NT2/D1 (cell line): ENCODE measurements at regions not wholly inside any gene's neighbourhood (a gene's known extent, or its start where the extent isn't known, plus 50 kb on each side); places are given as distances from the start of the nearest gene placed in this dataset.
"Not testable (repeated sequence)": the region's sequence is repeated elsewhere in the genome, so short reads cannot be mapped to it uniquely, and the experiment has no call there.

Experiments
- DNase-seq: peaks from one replicate; pipeline ENCODE4 v3.0.0-alpha.2; 2011; ENCODE audit warnings: low read depth, low spot score
- H3K27me3 ChIP-seq: 2 replicates; pipeline ENCODE4 v1.6.0; 2011; ENCODE audit warnings: mild to moderate bottlenecking; ENCODE audit not compliant: insufficient read length, insufficient read depth
- H3K36me3 ChIP-seq: 2 replicates; pipeline ENCODE4 v1.6.1; 2011; ENCODE audit warnings: mild to moderate bottlenecking, low read length, mixed read lengths; ENCODE audit not compliant: insufficient read depth, insufficient read length
- H3K4me1 ChIP-seq: 2 replicates; pipeline ENCODE4 v1.5.1; 2011; ENCODE audit not compliant: insufficient read depth, insufficient read length
- H3K4me3 ChIP-seq: 2 replicates; pipeline ENCODE4 v1.5.1; 2011; ENCODE audit warnings: low read depth; ENCODE audit not compliant: insufficient read length
- H3K9ac ChIP-seq: 2 replicates; pipeline ENCODE4 v1.6.0; 2011; ENCODE audit warnings: low read depth; ENCODE audit not compliant: insufficient read length
- H3K9me3 ChIP-seq: 2 replicates; pipeline ENCODE4 v1.5.1; 2011; ENCODE audit warnings: mild to moderate bottlenecking, low read length; ENCODE audit not compliant: insufficient read depth
- SUZ12 ChIP-seq: IDR thresholded peaks from 2 replicates; pipeline ENCODE4 v1.6.1; 2011; ENCODE audit not compliant: insufficient read length, insufficient read depth; ENCODE audit errors: extremely low read depth
- YY1 ChIP-seq: IDR thresholded peaks from 2 replicates; pipeline ENCODE4 v1.6.1; 2011; ENCODE audit not compliant: insufficient read length, insufficient read depth
- ZNF274 ChIP-seq: IDR thresholded peaks from 2 replicates; pipeline ENCODE4 v1.6.1; 2011; ENCODE audit warnings: mild to moderate bottlenecking, low read depth, low read length

- not testable (repeated sequence) for H3K4me3 ChIP-seq, H3K27me3 ChIP-seq, H3K4me1 ChIP-seq, DNase-seq, H3K9me3 ChIP-seq, H3K9ac ChIP-seq, H3K36me3 ChIP-seq
These were observed 103.3 kb downstream of the DEFB131A start for GRCh38 chr4:9547470-9547869.

- not testable (repeated sequence) for H3K4me1 ChIP-seq, H3K27me3 ChIP-seq, DNase-seq, H3K4me3 ChIP-seq, H3K9me3 ChIP-seq, H3K36me3 ChIP-seq, H3K9ac ChIP-seq
These were observed 111.9 kb downstream of the DEFB131A start for GRCh38 chr4:9556076-9556475.

- H3K9ac ChIP-seq, DNase-seq, H3K27me3 ChIP-seq, H3K4me1 ChIP-seq, H3K4me3 ChIP-seq, H3K36me3 ChIP-seq: not testable (repeated sequence)
- peaks cover 29% of the 10 kb centered on the region; the same call in 1 of the 2 replicates for H3K9me3 ChIP-seq
These were observed 133.7 kb downstream of the DEFB131A start for GRCh38 chr4:9577869-9578268.

- H3K36me3 ChIP-seq, H3K4me3 ChIP-seq, DNase-seq, H3K4me1 ChIP-seq, H3K9ac ChIP-seq, H3K27me3 ChIP-seq: not testable (repeated sequence)
- peaks cover 17% of the 10 kb centered on the region; the same call in 1 of the 2 replicates for H3K9me3 ChIP-seq
These were observed 138.7 kb downstream of the DEFB131A start for GRCh38 chr4:9582880-9583279.

GRCh38 chr4:9592010-9592409 is 147.8 kb downstream of the DEFB131A start:
- no peak for DNase-seq
- no peak for TF ChIP-seq ZNF274
- no peak for TF ChIP-seq YY1
- TF ChIP-seq SUZ12: no peak
- H3K4me3 ChIP-seq: no peak overlapping the region
- H3K9ac ChIP-seq: no peak overlapping the region
- H3K9me3 ChIP-seq: peaks cover 7% of the 10 kb centered on the region; the same call in 1 of the 2 replicates
- H3K4me1 ChIP-seq: no peaks in the 10 kb centered on the region
- H3K27me3 ChIP-seq: no peaks in the 10 kb centered on the region
- no peaks in the 10 kb centered on the region for H3K36me3 ChIP-seq

GRCh38 chr4:9594948-9595347 is 150.7 kb downstream of the DEFB131A start:
- H3K9me3 ChIP-seq: peaks cover 7% of the 10 kb centered on the region; the same call in 1 of the 2 replicates
- H3K27me3 ChIP-seq: no peaks in the 10 kb centered on the region
- no peaks in the 10 kb centered on the region for H3K36me3 ChIP-seq
- no peak overlapping the region for H3K9ac ChIP-seq
- no peak for TF ChIP-seq ZNF274
- TF ChIP-seq SUZ12: no peak
- no peak for TF ChIP-seq YY1
- H3K4me3 ChIP-seq: no peak overlapping the region
- H3K4me1 ChIP-seq: no peaks in the 10 kb centered on the region
- DNase-seq: no peak

- DNase-seq, H3K4me3 ChIP-seq, H3K27me3 ChIP-seq, H3K4me1 ChIP-seq, H3K9me3 ChIP-seq, H3K36me3 ChIP-seq, H3K9ac ChIP-seq: not testable (repeated sequence)
These were observed 151.3 kb downstream of the DEFB131A start for GRCh38 chr4:9595531-9595930.

GRCh38 chr4:9599266-9599665 is 155.1 kb downstream of the DEFB131A start:
- TF ChIP-seq YY1 (no peak), SUZ12 (no peak), ZNF274 (no peak)
- Histone ChIP-seq H3K9me3 (peaks cover 7% of the 10 kb centered on the region; the same call in 1 of the 2 replicates), H3K4me1 (peaks cover 5% of the 10 kb centered on the region), H3K9ac (no peak overlapping the region), H3K27me3 (no peaks in the 10 kb centered on the region), H3K4me3 (no peak overlapping the region), H3K36me3 (no peaks in the 10 kb centered on the region)
- no peak for DNase-seq

GRCh38 chr4:9600246-9600645 is 156.0 kb downstream of the DEFB131A start:
- H3K4me3 ChIP-seq: no peak overlapping the region
- no peaks in the 10 kb centered on the region for H3K27me3 ChIP-seq
- no peak for TF ChIP-seq ZNF274
- no peak for TF ChIP-seq SUZ12
- no peak for TF ChIP-seq YY1
- H3K9ac ChIP-seq: no peak overlapping the region
- H3K36me3 ChIP-seq: no peaks in the 10 kb centered on the region
- H3K4me1 ChIP-seq: peaks cover 5% of the 10 kb centered on the region
- DNase-seq: no peak
- no peaks in the 10 kb centered on the region; the same call in 1 of the 2 replicates for H3K9me3 ChIP-seq
